Stimulated activated CD8-positive, alpha-beta memory T cell treated with anti-CD3 and anti-CD28 coated beads, Interleukin-12 subunit alpha, Interleukin-12 subunit beta, amount 100 ng/mL, for 24 hours (primary cell): ENCODE measurements at regions not wholly inside any gene's neighbourhood (a gene's known extent, or its start where the extent isn't known, plus 50 kb on each side); places are given as distances from the start of the nearest gene placed in this dataset.
"Not testable (repeated sequence)": the region's sequence is repeated elsewhere in the genome, so short reads cannot be mapped to it uniquely, and the experiment has no call there.

Source experiments
- DNase-seq: peaks from one replicate; pipeline ENCODE4 v3.0.0-alpha.2; 2020; ENCODE audit errors: extremely low read depth

DNA sequence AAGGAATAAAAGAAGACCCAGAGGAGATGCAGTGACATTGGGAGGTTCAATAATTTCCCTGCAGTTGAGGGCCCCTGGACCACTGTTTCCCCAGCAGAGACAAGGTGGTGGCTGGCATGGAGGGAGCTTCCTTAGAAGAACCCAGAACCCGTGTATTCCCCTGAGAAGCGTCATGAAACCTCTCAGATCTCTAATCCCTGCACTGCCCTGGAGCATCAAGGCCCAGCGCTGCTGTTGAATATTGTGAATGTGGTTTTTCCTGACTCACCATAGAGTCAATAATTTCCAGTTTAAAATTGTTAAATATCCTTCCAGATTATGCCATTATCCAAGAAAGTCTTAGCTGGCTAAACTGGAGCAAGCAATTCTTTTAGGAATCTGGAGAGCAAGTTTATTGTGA, 187.2 kb downstream of the LMLN start:
- not testable (repeated sequence) for DNase-seq

- not testable (repeated sequence) for DNase-seq
These were observed 188.0 kb downstream of the LMLN start for GRCh38 chr3:198147993-198148392.

GRCh38 chr3:198149904-198150303, 189.9 kb downstream of the LMLN start:
- DNase-seq: not testable (repeated sequence)

DNA sequence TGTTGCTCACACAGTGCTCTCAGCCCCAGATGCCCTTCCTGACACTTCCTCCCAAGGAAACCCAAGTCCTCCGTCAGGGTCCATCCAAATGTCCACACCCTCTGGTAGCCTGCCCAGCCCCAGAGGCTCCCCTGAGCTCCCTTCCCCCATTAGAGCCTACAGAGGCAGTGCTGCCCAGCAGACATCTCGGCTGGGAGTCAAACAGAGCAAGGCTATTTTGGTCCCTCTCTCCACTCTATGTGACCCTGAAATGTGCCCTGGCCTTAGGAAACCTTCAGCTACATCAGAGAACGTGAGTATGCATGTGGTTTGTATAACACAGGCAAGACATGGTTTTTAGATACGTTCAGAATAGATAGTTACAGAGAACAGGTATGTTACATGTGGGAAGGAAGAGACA, 191.8 kb downstream of the LMLN start:
- not testable (repeated sequence) for DNase-seq

- DNase-seq: not testable (repeated sequence)
These were observed 195.8 kb downstream of the LMLN start for GRCh38 chr3:198155771-198156170.

DNA sequence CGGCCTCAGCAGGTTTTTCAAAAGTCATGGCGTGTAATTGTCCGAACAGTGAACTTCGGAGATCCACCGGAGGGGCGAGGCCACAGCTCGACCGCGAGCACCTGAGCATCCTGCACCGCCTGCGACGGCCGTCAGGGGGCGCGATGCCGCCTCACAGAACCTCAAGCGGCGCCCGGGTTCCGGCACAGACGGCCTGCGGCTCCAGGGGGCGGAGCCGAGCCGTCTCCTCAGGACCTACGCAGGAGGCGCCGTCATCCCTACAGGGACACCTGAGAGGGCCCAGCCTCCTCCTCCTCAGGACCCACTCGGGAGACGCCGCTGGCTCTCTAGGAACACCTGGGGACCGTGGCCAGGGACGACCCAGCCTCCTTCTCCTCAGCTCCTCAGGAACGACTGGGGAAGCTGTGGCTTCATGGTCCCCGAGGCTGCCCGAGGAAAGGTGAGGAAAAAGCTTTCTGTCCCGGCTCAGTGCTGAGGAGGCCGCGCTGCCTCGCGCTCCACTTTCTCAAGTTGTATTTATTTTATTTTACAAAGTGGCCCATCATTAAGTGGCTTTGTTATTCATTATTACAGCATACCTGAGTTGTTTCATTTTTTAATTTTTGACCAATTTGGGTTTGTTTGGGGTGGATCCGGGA, 197.3 kb downstream of the LMLN start:
- DNase-seq: not testable (repeated sequence)

DNA sequence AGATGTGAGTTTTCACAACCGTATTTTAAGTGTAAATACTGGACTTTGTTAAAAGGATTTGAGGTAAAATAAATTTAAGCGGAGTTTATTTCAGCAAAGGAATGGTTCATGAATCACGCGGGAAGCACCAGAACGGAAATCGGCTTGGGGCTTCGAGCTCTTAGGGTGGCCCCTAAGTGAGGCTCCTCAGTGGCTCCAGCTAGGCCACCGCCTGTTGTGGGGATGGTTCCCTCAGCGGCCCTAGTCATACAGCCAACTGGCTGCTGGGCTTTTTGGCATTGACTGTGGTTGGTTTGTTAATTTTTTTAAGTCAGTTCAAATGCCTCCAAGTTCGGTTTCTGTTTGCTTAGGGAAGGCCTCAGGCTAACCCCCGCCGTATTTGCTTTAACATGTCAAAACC, 198.0 kb downstream of the LMLN start:
- DNase-seq: not testable (repeated sequence)

GRCh38 chr3:198167339-198168039, 207.5 kb downstream of the LMLN start:
- peak; percentile 12 for DNase-seq

DNA sequence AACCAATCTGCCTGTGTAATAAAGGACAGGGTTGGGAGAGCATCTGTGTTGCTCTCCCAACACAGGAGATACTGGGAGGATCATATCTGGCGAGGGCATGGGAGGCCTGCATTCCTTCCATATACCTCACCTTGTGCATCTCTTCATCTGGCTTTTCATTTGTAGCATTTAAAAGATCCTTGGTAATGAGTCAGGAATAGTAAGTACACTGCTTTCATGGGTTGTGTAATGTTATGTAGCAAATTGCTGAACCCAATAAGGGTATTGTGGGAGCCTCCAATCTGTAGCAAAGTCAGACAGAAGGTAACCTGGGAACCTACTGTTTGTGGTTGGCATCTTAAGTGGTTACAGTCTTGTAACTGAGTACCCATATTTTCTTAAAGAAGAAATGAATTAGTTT, 210.8 kb downstream of the LMLN start:
- not testable (repeated sequence) for DNase-seq

GRCh38 chr3:198173080-198173479, 213.1 kb downstream of the LMLN start:
- DNase-seq: not testable (repeated sequence)

DNA sequence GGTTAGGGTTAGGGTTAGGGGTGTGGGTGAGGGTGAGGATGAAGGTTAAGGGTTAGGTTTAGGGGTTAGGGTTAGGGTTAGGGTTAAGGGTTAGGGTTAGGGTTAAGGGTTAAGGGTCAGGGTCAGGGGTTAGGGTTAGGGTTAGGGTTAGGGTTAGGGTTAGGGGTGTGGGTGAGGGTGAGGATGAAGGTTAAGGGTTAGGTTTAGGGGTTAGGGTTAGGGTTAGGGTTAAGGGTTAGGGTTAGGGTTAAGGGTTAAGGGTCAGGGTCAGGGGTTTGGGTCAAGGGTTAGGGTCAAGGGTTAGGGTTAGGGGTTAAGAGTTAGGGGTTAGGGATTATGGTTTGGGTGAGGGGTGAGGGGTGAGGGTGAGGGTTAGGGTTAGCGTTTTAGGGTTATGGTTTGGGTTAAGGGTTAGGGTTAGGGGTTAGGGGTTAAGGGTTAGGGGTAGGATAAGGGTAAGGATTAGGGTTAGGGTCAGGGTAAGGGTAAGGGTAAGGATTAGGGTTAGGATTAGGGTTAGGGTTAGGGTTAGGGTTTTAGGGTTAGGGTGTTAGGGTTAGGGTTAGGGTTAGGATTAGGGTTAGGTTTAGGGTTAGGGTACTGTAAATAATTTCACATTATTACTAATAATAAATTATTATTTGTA, 214.0 kb downstream of the LMLN start:
- DNase-seq: not testable (repeated sequence)
